Dedifferentiated amniotic fluid mesenchymal stem cell (primary cell): ENCODE measurements at regions not wholly inside any gene's neighbourhood (a gene's known extent, or its start where the extent isn't known, plus 50 kb on each side); places are given as distances from the start of the nearest gene placed in this dataset.
A peak's percentile ranks its signal among the peaks of the same experiment; 100 is the strongest.
"Not testable (repeated sequence)": the region's sequence is repeated elsewhere in the genome, so short reads cannot be mapped to it uniquely, and the experiment has no call there.

Experiments
- DNase-seq: peaks from one replicate; pipeline ENCODE4 v3.0.0-alpha.2; 2016; ENCODE audit errors: extremely low spot score

DNA sequence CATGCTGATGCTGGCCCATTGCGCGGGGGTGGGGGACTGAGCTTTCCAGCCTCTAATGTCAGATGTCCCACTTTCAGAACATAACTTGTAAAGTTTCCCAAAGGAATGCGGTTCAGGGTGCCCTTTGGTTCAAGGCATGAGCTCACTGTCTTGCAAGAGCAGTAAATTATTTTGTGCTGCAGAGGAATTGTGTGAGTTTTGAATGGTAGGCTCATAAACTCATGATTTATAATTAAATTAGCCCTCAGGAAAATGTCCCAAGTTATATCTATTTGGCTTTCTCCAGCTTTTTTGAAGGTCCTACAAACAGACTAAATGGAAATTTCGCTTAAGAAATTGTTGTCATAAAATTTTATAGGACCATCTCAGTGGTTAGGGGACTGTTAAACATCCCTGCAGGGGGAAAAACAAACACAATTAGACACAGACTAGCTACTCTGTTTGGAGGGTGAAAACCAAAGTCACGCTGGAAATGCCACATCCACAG lies 321.8 kb downstream of the HS3ST3B1 start:
- DNase-seq: no peak

DNA sequence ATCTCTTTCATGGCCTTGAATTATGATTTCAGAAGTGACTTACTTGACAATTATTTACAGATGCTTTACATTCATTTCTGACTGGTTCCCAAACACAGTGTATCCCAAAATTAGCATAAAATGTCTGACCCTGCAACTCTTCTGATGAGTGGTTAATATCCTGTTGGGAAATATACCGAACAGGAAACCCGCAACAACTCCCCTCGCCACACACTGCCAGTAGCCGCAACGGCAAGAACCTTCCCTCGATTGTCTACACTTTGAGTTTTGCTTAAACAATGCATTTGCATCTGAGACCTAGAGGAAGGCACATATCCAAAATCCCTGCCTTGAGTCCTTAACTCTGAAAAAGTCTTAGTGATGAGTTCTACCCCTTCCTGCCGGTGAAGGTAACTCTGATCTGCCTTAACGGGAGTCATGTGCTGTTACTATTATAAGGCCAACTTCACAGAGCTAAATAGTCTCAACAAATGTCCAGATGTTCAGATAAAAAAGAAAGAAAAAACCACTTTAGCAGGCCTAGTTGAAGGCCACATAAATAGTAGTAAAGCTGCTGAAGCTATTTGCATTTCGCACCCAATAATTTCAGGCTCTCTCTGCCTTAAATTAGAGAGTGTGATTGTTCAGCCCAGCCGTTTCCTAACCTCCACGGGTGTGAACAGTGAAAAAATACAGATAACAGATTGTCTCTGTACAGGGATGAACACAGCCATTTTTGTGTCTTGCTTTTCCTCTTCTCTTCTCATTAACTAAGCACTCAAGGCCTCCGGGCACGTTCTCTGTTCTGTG lies 321.1 kb downstream of the HS3ST3B1 start:
- DNase-seq: no peak

GRCh38 chr17:14619821-14620220 lies 318.9 kb downstream of the HS3ST3B1 start:
- no peak for DNase-seq

DNA sequence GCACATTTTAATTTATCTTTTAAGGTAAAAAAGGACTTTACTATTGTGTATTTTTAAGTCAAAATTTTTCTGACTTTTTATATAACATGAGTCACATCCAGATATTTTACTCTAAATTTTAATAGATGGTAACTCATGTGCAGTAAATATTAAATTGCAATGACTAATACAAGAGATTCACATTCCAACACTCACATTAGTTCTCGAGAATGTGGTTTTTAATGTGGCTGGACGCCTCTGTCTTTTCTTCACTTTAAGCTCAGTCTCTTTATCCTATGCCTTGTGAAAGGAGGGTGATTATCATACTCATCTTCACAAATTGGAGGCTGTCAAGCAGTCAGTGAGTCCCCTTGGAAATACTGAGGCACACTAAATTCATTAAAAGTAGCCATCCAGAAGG lies 315.6 kb downstream of the HS3ST3B1 start:
- DNase-seq: no peak

- DNase-seq: no peak
These were observed 304.4 kb downstream of the HS3ST3B1 start for GRCh38 chr17:14605267-14605599.

DNA sequence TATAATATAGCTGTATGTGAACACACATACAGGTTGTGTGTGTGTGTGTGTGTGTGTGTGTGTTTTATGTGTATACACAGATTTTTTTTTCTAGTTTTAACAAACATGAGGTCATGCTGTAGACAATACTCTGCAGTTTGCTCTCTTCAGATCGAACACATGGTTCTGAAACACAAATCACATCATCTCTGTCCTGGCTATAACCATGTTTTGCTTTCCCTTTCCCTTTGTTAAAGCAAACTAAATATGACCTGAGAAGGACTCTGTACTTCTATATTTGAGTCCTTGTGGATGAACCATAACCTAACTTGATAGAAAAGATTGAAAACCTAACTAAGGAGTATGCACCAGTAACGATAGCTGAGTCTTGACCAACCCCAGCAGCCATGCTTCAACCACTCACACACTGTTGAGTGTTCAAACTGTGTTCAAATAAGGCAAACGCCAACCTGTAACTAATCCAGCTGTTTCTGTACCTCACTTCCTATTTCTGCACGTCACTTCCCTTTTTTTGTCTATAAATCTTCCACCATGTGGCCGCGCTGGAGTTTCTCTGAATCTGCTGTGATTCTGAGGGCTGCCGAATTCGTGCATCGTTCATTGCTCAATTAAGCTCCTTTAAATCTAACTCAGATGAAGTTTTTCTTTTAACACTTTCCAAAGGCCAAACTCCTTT lies 303.8 kb downstream of the HS3ST3B1 start:
- DNase-seq: no peak

DNA sequence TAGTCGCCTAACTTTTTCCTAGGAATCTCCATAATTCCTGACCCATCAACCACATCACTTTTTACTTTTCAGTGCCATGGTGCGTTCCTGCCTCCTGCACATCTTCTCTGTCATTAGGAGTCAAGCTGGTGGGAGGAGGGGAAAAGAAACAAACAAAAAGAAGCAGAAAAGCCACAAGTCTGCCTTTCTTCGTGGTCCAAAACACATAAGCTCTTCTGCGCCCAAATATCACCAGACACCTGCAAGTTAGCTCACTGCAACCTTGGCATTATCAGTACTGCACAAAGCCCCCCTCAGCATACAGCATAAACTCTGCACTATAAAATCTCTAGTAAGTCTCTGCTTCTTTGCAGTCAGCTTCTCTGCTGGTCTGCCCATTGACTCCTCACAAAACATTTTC lies 295.3 kb downstream of the HS3ST3B1 start:
- DNase-seq: no peak

- DNase-seq: no peak
These were observed 294.8 kb downstream of the HS3ST3B1 start for GRCh38 chr17:14595656-14596055.

DNA sequence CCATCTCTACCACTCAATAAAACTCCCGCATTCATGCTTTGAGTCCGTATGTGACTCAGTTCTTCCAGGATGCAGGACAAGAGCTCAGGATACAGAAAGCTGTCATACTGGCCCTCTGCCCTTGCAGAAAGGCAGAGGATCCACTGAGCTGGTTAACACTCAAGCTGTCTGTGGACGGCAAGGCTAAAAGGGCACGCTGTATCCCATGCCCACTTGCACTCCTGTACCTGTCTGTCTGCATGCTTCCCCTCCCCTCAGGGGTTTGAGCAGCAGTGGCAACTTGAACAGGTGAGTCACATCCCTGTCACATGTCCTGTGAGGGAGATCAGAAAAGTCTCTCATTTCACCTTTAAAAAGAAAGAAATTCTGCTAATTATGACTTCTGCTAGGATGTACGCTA lies 293.8 kb downstream of the HS3ST3B1 start:
- no peak for DNase-seq

DNA sequence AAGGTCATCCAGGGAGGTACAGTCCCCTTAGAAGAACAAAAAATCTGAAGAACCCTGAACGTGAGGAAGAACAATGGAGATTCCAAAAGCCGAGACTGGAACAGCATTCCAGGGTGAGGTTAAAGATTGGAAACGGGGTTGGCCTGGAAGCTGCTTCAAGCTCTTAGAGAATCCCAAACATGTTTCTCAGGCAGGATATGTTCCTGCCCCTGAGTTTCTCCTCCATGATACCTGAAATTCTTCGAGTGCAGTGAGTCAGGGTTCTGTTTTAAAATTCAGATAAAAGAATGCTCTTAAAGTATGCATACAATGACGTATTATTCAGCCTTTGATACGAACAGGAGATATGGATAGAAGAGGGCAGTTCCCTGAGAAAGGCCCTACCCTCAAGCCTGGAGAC lies 293.1 kb downstream of the HS3ST3B1 start:
- DNase-seq: no peak

GRCh38 chr17:14590459-14591250 lies 289.8 kb downstream of the HS3ST3B1 start:
- DNase-seq: no peak

DNA sequence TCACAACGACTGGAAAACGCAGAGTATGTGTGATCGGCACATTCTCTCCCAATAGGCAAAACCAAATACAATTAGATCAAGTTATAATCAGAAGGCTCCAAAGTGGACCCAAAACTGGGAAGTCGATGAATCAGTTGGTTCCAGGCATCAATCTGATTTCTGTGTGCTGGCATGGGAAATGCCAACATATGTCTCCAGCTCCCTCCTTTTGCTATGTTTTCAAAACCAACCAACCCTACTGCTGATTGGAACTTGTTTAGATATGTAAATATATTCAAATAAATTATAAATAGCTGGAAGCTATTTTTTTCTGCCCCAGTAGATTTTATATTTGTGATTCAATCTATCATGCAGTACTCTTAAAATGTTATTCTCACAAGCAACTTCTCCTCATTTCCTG lies 284.2 kb downstream of the HS3ST3B1 start:
- DNase-seq: no peak

GRCh38 chr17:14582996-14583395 lies 282.1 kb downstream of the HS3ST3B1 start:
- DNase-seq: no peak

- DNase-seq: no peak
These were observed 280.4 kb downstream of the HS3ST3B1 start for GRCh38 chr17:14581186-14581830.

GRCh38 chr17:14580499-14580898 lies 279.6 kb downstream of the HS3ST3B1 start:
- no peak for DNase-seq

- no peak for DNase-seq
These were observed 278.8 kb downstream of the HS3ST3B1 start for GRCh38 chr17:14579716-14580115.

DNA sequence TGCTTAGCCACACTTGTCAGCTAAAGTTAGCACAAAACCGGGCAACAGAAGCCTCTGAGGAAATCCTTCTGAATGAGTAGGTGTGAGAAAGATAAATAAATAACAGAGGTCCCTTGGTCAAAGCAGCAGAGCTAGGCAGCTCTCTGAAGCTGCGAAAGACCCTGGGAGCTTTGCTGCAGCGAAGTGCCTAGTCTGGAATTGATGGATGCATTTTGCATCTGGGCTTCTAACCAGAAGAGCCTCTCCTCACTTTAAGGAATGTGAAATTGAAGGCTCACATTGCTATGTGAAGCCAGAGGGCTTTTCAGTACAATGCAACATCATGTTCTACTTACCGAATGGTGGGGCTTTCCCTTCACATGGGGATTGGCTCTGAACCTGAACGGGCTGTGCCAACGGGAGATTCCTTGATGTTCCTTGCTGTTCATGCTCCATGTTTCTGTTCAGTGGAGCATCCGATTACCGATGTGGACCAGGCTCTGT lies 274.6 kb downstream of the HS3ST3B1 start:
- DNase-seq: peak; percentile 39

- not testable (repeated sequence) for DNase-seq
These were observed 259.4 kb downstream of the HS3ST3B1 start for GRCh38 chr17:14560325-14560724.

DNA sequence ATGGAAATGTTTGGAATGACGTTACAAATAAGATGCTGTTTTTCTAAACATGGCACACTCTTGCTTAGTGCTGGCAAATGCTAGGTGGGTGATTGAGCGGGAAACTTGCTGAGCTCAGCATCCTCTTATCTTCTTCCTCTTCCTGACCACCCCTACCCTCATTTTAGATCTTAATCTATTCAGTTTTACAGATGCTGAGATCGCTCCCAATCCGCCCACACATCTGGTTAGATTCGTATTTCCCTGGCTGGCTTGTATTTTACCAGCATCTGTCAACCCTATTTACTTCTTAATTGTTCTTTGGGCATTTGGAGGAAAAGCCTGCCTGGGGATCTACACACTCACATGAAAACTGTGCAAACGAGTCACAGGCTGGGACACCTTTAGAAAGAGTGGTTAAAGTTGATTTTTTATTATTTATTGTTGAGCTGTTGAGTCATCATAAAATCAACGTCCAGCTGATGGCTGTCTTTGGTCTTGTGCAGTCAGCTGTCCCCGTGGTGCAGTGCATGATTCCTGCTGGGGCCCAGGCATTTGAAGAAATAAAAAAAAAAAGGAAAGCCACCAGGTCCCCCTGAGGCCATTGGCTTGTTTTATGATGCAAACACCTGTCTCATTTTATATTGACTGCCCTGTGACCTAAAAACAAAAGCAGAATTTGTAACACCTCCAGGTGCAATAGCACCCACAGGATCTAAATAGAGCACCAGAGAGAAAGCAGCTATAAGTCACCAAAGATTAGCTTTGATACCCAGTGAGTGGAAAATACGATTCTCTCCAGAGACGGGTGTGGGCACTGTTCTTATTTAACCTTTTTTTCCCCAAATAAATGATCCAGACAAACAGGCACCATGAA lies 258.6 kb downstream of the HS3ST3B1 start:
- DNase-seq: no peak

- no peak for DNase-seq
These were observed 256.6 kb downstream of the HS3ST3B1 start for GRCh38 chr17:14557480-14557879.

DNA sequence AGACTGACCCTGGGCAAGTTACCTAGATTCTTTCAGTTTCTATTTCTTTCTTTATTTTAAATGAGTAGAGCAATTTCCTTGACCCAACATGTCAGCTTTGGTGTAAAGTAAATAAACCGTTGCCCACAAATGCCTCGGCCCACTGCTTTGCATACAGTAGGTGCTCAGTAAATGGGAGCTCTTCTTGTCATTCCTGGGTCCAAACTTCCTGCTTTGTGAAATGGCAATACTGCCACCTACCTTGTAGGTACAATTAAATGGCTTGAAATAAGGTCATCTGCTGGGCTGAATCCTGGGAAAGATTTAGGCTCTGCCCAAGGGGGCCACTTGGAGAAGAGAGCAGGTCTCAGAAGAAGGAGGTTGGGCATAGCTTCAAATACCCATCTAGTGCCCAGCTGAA lies 253.0 kb downstream of the HS3ST3B1 start:
- DNase-seq: no peak
